Activated CD4-positive, alpha-beta T cell treated with anti-CD3 and anti-CD28 coated beads, Interleukin-2, amount 10 ng/mL, durations not matched to agents 24 days and 14 days (primary cell): ENCODE measurements at regions not wholly inside any gene's neighbourhood (a gene's known extent, or its start where the extent isn't known, plus 50 kb on each side); places are given as distances from the start of the nearest gene placed in this dataset.

ENCODE experiments used
- DNase-seq: peaks from one replicate; pipeline ENCODE4 v3.0.0; 2022
- H3K27ac Mint-ChIP-seq: one replicate; pipeline ENCODE4 v1.8.0; 2022; ENCODE audit warnings: mild to moderate bottlenecking, mixed read lengths
- H3K27me3 Mint-ChIP-seq: one replicate; pipeline ENCODE4 v1.8.0; 2022; ENCODE audit warnings: mixed read lengths
- H3K36me3 Mint-ChIP-seq: one replicate; pipeline ENCODE4 v1.8.0; 2022; ENCODE audit warnings: low read depth, mild to moderate bottlenecking, mixed read lengths
- H3K4me1 Mint-ChIP-seq: one replicate; pipeline ENCODE4 v1.8.0; 2021; ENCODE audit warnings: mixed read lengths
- H3K4me3 Mint-ChIP-seq: one replicate; pipeline ENCODE4 v1.8.0; 2022; ENCODE audit warnings: mild to moderate bottlenecking, moderate library complexity, mixed read lengths
- H3K9me3 Mint-ChIP-seq: one replicate; pipeline ENCODE4 v1.8.0; 2021; ENCODE audit warnings: mixed read lengths
- intact Hi-C: fragments of 100-400 bp; cut with micrococcal nuclease; formaldehyde crosslinking; loops from one replicate; pipeline ENCODE4 v1.15.1; 2023

DNA sequence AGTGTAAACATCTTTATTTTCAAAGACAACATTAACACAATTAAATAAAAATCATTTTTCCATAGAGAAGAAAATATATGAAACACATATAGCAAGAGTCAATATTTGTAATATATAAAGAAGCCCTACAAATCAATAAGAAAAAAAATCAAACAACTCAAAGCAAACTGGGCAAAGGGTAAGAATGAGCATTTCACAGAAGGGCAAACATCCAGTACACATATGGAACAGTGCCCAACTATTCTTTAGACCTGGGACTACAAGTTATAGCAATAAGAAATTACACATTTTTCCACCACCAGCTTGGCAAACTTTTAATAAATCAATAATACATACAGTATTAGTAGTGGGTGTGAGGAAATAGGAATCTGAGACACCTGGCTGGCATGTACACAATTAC, 324.1 kb downstream of the CYP26B1 start:
- no peak for DNase-seq
- Mint-ChIP-seq H3K36me3 (no peaks in the 10 kb centered on the region), H3K27me3 (peaks cover 4% of the 10 kb centered on the region), H3K4me3 (no peak overlapping the region), H3K4me1 (no peaks in the 10 kb centered on the region), H3K27ac (no peak overlapping the region), H3K9me3 (no peaks in the 10 kb centered on the region)
- intact Hi-C loops, result no loop called here

DNA sequence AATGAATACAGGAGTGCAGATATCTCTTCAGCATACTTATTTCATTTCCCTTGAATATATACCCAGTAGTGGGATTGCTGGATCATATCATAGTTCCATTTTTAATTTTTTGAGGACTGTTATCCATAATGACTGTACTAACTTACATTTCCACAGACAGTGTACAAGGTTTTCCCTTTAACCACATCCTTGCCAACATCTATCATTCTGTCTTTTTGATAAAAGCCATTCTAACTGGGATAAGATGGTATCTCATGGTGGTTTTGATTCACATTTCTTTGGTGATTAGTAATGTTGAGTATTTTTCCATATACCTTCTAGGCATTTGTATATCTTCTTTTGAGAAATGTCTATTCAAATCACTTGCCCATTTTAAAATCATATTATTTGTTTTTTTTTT, 325.2 kb downstream of the CYP26B1 start:
- H3K9me3 Mint-ChIP-seq, result no peaks in the 10 kb centered on the region
- peaks cover 4% of the 10 kb centered on the region for H3K27me3 Mint-ChIP-seq
- no peak overlapping the region for H3K27ac Mint-ChIP-seq
- H3K4me3 Mint-ChIP-seq, result no peak overlapping the region
- intact Hi-C loops, result no loop called here
- no peaks in the 10 kb centered on the region for H3K4me1 Mint-ChIP-seq
- no peak for DNase-seq
- H3K36me3 Mint-ChIP-seq, result no peaks in the 10 kb centered on the region

DNA sequence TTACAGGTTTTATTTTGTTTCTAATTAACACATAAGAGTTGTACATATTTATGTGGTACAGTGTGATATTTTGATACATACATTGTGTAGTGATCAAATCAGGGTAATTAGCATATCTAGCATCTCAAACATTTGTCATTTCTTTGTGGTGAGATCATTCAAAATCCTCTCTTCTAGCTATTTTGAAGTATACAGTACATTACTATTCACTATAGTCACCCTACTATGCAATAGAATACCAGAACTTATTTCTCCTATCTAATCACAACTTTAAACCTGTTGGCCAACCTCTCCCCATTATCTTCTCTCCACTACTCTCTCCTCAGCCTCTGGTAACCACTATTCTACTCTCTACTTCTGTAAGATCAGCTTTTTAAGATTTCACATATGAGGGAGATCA, 325.8 kb downstream of the CYP26B1 start:
- Mint-ChIP-seq H3K4me1 (no peaks in the 10 kb centered on the region), H3K27ac (no peak overlapping the region), H3K4me3 (no peak overlapping the region), H3K36me3 (no peaks in the 10 kb centered on the region), H3K9me3 (no peaks in the 10 kb centered on the region), H3K27me3 (peaks cover 4% of the 10 kb centered on the region)
- intact Hi-C loops, result no loop called here
- no peak for DNase-seq

DNA sequence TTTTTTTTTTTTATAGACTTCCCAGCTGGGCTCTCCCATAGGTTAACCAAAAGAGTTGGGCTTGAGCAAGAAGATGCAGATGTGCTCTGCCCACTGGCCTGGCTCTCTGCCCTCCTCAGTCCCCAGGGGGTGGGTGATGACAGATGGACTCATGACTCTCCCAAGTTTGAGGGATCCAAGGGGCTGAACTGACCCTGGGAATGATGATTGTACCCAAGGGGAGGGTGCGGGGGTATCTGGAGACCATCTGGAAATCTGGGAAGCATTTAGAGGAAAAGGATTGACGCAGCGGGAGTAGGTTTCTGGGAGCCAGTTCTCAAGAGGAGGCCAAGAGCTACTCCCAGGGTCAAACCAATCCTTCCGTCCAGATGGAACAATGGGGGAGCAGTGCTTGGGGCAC, 330.8 kb downstream of the CYP26B1 start:
- no peak for DNase-seq
- intact Hi-C loops, result no loop called here
- H3K27ac Mint-ChIP-seq, result no peak overlapping the region
- no peaks in the 10 kb centered on the region for H3K27me3 Mint-ChIP-seq
- no peaks in the 10 kb centered on the region for H3K36me3 Mint-ChIP-seq
- H3K4me3 Mint-ChIP-seq, result no peak overlapping the region
- H3K9me3 Mint-ChIP-seq, result no peaks in the 10 kb centered on the region
- no peaks in the 10 kb centered on the region for H3K4me1 Mint-ChIP-seq

DNA sequence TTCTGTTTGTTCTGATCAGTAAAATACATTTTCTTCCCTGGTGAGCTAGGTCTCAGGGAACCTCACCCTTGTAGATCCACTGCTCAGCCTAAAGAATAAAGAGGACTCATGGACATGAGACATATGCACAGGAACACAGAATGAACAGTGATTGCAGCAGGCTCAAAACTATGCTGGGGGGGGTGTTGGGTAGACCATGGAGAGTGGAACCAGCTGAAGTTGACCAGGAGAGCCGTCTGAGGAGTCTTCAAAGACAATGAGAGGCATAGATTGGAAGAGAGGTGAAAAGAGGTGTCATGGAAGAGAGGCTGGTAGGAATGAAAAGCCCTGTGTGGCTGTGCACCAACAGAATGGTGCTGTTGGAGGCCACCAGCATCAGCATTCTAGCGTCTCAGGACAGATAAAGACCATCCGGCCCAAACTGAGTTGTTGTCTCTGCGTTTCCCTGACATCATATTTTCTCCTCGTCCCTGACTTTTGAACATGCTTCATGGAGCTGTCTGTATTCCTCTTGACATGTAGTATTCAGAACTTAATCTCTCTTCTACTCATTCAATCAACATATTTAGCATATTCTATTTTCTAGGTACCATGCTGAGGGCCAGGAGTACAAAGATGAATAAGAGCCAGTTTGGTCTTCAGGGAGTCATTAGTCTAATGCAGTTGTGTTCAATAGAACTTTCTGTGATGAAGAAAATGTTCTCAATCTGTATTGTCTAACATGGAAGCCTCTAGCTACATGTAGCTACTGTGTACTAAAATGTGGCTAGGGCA, 331.8 kb downstream of the CYP26B1 start:
- Mint-ChIP-seq H3K27me3 (no peaks in the 10 kb centered on the region), H3K4me3 (no peak overlapping the region), H3K27ac (no peak overlapping the region), H3K36me3 (no peaks in the 10 kb centered on the region), H3K9me3 (no peaks in the 10 kb centered on the region), H3K4me1 (no peaks in the 10 kb centered on the region)
- intact Hi-C loops, result no loop called here
- no peak for DNase-seq

DNA sequence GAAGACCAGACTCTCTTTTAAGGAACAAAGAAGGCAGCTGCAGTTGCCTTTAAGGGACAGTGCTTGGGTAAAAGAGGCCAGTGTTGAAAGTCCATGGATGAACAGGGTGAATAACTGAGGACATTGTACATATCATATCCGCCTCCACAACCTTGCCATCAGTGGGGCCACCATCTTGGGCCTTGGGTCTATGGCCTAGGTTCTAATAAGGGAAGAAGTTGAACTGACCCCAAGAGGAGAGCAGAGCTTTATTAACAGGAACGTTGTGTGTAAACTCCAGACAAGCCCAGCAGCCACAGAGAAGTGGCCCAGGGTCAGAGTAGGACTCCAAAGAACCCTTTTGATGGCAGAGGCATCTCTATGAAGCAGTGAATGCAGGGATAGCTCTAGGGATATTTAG, 332.8 kb downstream of the CYP26B1 start:
- Mint-ChIP-seq H3K4me1 (no peaks in the 10 kb centered on the region), H3K4me3 (no peak overlapping the region), H3K36me3 (no peaks in the 10 kb centered on the region), H3K27ac (no peak overlapping the region), H3K9me3 (no peaks in the 10 kb centered on the region), H3K27me3 (no peaks in the 10 kb centered on the region)
- intact Hi-C loops, result no loop called here
- DNase-seq, result no peak

DNA sequence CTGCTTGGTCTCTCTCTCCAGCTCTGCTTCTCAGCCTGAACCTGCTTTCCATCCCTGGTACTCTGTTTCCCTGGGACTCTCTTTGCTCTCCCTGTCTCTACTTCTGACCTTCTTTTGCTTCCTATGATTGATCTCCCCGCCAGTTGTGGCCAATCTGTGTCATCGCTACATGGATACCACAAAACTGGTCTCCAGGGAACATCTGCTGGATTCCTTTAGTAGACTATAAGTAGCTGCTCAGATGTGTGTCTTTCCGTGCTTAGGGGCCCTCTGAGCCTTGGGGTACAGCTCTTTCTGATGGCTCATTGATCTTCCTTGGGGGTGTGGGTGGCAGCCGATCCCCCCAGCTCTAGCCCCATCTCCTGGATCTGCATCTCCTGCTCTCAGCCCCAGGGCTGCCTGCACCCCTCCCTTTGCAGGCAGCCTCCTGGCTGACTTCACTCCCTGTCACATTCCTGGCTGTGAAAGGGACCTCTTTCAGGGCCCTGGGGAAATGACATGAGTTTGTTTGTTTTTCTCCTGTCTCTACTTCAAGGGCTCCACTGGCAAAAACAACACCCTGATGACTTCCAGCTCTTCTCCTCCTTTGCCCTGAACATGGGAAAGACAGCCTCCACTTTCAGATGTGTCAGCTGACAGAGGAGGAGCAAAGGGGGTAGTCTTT, 333.7 kb downstream of the CYP26B1 start:
- H3K9me3 Mint-ChIP-seq, result no peaks in the 10 kb centered on the region
- no peak overlapping the region for H3K4me3 Mint-ChIP-seq
- H3K27ac Mint-ChIP-seq, result no peak overlapping the region
- no peaks in the 10 kb centered on the region for H3K4me1 Mint-ChIP-seq
- no peaks in the 10 kb centered on the region for H3K27me3 Mint-ChIP-seq
- H3K36me3 Mint-ChIP-seq, result no peaks in the 10 kb centered on the region
- no peak for DNase-seq
- intact Hi-C loops, result no loop called here

DNA sequence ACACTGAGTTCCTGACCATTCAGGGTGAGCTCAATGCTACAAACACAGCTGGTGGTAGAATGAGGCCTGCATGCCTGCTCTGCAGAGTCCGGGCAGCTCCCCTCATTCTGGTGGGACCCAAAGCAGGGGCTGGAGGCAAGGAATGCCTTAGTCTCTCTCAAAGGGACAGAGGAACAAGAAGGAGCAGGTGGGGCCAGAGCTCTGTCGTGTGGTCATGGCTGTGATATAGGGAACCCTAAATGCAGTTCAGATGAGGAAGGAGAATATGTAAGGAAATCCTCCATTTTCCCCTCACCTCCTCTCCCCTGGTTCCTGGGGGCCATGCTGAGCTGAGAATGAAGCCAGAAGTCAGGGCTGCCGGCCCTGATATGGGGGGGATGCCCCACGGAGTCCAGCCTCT, 334.3 kb downstream of the CYP26B1 start:
- H3K9me3 Mint-ChIP-seq, result no peaks in the 10 kb centered on the region
- no peak for DNase-seq
- no peak overlapping the region for H3K27ac Mint-ChIP-seq
- no peaks in the 10 kb centered on the region for H3K36me3 Mint-ChIP-seq
- H3K4me3 Mint-ChIP-seq, result no peak overlapping the region
- no peaks in the 10 kb centered on the region for H3K27me3 Mint-ChIP-seq
- no peaks in the 10 kb centered on the region for H3K4me1 Mint-ChIP-seq
- intact Hi-C loops, result no loop called here

DNA sequence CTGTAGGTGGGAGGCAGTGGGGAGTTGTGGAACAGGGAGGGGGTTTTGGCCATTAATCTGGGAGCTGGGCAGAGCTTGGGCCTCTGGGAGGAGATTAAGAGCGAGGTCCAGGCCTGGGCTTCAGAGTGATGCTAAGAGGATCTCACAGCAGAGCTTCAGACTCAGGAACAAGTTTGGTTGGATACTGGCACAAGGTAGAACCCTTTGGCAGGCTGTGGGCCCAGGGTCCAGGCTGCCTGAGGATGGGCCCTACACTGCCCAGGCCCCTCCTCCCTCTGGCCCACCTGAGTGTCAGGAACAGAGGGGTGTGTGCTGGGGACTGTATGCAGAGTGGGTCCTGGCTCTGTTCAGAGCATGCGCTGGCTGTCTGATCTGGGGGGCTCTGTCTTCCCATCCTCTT, 334.9 kb downstream of the CYP26B1 start:
- Mint-ChIP-seq H3K27me3 (no peaks in the 10 kb centered on the region), H3K9me3 (no peaks in the 10 kb centered on the region), H3K27ac (no peak overlapping the region), H3K36me3 (no peaks in the 10 kb centered on the region), H3K4me1 (no peaks in the 10 kb centered on the region), H3K4me3 (no peak overlapping the region)
- DNase-seq, result no peak
- intact Hi-C loops, result no loop called here

DNA sequence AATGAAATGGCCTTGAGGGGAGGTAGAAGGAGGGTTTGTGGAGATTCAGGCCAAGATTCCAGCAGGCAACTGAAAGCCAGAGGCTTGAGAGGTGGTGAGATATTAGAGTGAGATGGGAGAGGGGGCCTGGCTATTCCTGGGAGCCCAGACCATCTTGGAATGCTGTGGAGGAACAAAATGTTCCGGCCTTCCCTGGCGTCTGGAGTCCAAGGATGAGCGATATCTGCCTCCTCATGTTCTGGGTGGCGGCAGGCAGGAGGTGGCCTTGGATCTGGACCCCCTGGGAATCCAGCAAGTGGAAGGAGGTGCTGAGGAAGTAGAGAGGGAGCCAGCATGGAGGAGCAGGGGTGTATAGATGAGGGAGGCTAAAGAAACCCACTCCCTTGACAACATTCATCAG, 335.9 kb downstream of the CYP26B1 start:
- Mint-ChIP-seq H3K36me3 (no peaks in the 10 kb centered on the region), H3K4me1 (no peaks in the 10 kb centered on the region), H3K4me3 (no peak overlapping the region), H3K27me3 (no peaks in the 10 kb centered on the region), H3K9me3 (no peaks in the 10 kb centered on the region), H3K27ac (no peak overlapping the region)
- intact Hi-C loops, result no loop called here
- no peak for DNase-seq

DNA sequence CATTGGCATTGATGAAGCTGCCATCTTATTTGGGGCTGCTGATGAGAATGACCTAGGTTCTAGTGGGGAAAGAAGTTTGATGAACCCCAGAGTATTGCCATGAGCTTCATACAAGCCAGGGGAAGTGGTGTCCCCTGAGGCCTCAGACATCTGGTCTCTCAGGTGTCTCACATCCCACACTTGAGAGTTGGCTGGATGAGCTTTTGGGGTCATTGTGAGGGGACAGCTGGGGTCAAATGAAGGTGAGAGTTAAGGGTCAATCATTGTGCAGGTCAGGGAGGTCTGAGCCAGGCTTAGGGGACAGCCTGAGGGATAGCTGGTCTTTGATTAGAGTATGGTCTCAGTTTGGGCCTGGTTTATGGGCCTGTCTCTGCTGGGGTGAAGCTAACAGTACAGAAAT, 336.5 kb downstream of the CYP26B1 start:
- Mint-ChIP-seq H3K9me3 (no peaks in the 10 kb centered on the region), H3K27me3 (no peaks in the 10 kb centered on the region), H3K4me3 (no peak overlapping the region), H3K27ac (no peak overlapping the region), H3K36me3 (no peaks in the 10 kb centered on the region), H3K4me1 (no peaks in the 10 kb centered on the region)
- no peak for DNase-seq
- intact Hi-C loops, result no loop called here

DNA sequence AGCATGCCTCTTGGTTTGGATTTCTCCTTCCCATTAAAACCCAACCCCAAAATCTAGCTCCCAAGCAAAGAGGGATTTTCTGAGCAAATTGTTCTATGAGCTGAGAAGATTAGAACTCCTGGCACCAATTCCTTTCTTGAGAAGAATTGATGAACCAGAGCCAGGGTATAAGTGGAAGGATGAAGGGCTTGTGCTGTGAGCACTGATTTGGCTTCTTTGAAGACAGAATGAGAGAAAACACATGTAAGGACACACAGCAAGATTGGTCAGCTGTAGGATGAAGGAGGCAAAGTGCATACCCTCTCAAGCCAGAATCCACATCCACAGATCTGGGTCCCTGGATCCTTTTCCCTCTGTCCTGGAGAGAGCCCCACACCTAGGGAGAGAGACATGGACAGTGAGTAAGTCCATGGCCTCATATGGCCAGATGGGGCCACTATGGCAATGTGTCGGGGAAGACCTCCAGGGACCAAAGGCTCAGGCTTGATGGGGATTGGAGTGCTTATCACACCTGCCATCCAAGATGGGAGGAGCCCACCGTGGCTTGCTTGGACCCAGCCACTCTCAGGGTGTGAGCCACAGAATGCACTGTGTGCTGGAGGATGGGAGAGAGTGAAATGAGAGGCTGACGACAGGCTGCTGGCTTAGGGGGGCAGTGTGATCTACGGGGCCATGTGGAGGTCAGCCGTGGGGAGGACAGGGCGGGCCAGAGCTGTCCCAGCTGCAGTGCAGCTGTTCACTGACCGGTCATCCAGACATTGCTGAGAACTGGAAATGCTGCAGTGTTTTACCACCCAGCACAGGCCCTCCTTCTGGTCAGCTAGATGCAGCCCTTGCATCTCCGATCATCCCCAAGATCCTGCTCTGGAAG, 339.8 kb downstream of the CYP26B1 start:
- H3K27ac Mint-ChIP-seq, result no peak overlapping the region
- H3K36me3 Mint-ChIP-seq, result no peaks in the 10 kb centered on the region
- no peak for DNase-seq
- no peaks in the 10 kb centered on the region for H3K4me1 Mint-ChIP-seq
- no peaks in the 10 kb centered on the region for H3K27me3 Mint-ChIP-seq
- intact Hi-C loops, result no loop called here
- no peak overlapping the region for H3K4me3 Mint-ChIP-seq
- no peaks in the 10 kb centered on the region for H3K9me3 Mint-ChIP-seq

DNA sequence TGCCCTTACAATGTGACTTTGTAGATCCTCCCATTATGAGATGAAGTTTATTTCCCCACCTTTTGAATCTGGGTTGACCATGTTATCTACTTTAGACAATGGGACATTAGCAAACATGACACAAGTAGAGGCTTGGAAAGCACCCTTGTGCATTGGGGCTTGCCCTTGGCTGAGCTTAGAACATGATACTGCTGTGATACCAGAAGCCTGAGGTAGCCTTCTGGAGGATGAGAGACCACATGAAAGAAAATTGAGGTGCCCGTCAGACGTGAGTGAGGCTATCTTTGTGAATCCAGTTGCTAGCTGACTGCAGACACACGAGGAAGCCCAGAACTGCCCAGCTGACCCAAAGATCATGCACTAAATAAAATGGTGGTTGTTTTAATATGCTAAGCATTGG, 341.2 kb downstream of the CYP26B1 start:
- Mint-ChIP-seq H3K9me3 (no peaks in the 10 kb centered on the region), H3K27ac (no peak overlapping the region), H3K4me3 (no peak overlapping the region), H3K36me3 (no peaks in the 10 kb centered on the region), H3K27me3 (no peaks in the 10 kb centered on the region), H3K4me1 (no peaks in the 10 kb centered on the region)
- intact Hi-C loops, result no loop called here
- DNase-seq, result no peak

DNA sequence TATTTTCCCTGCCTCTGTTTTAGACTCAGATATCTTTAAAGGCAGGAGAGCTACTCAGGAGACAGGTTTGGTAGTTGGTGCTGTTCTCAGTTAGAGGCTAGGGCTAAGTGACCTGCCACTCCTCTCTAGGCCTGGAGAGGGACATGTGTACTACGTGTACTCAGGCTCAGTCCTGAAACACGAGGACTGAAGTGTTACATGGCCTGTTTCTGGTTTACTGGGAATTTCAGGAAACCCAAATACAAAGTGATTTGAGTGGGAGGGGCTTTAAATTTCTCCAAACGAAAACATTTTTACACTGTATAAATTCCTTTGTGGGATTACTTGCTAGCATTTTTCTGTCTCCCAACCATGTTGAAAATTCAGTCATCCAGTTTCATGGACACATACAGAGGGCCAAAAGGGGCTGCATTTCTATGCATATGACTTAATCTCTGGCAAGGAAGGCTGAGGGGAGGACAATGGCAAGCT, 343.3 kb downstream of the CYP26B1 start:
- no peaks in the 10 kb centered on the region for H3K36me3 Mint-ChIP-seq

More for the DNA sequence above, 343.3 kb downstream of the CYP26B1 start:
- Mint-ChIP-seq H3K4me3 (no peak overlapping the region), H3K9me3 (no peaks in the 10 kb centered on the region), H3K27ac (no peak overlapping the region), H3K27me3 (no peaks in the 10 kb centered on the region), H3K4me1 (no peaks in the 10 kb centered on the region)
- intact Hi-C loops, result no loop called here
- no peak for DNase-seq
